Chondrocyte (in vitro differentiated cells): ENCODE measurements at regions not wholly inside any gene's neighbourhood (a gene's known extent, or its start where the extent isn't known, plus 50 kb on each side); places are given as distances from the start of the nearest gene placed in this dataset.
"Not testable (repeated sequence)": the region's sequence is repeated elsewhere in the genome, so short reads cannot be mapped to it uniquely, and the experiment has no call there.

ENCODE experiments used
- DNase-seq: peaks from one replicate; pipeline ENCODE4 v3.0.0; 2021; ENCODE audit warnings: mixed read lengths, low spot score
- H3K27ac Mint-ChIP-seq: one replicate; pipeline ENCODE4 v1.8.0; 2021; ENCODE audit warnings: mild to moderate bottlenecking, moderate library complexity, mixed read lengths; ENCODE audit not compliant: unreplicated experiment
- H3K27me3 Mint-ChIP-seq: 2 replicates; pipeline ENCODE4 v1.8.0; 2021; ENCODE audit warnings: low read depth, mixed read lengths
- H3K36me3 Mint-ChIP-seq: 2 replicates; pipeline ENCODE4 v1.8.0; 2021; ENCODE audit warnings: low read depth, mixed read lengths
- H3K4me1 Mint-ChIP-seq: 2 replicates; pipeline ENCODE4 v1.8.0; 2021; ENCODE audit warnings: low read depth, mild to moderate bottlenecking, mixed read lengths
- H3K4me3 Mint-ChIP-seq: one replicate; pipeline ENCODE4 v1.8.0; 2021; ENCODE audit warnings: mild to moderate bottlenecking, moderate library complexity, mixed read lengths; ENCODE audit not compliant: unreplicated experiment
- H3K9me3 Mint-ChIP-seq: 2 replicates; pipeline ENCODE4 v1.8.0; 2021; ENCODE audit warnings: low read depth, mixed read lengths
- CTCF ChIP-seq: fragments of 200-600 bp; sonication (generic); IDR thresholded peaks from 2 replicates; pipeline ENCODE4 v1.5.0; 2021; ENCODE audit warnings: antibody characterized with exemption, mild to moderate bottlenecking, moderate library complexity

DNA sequence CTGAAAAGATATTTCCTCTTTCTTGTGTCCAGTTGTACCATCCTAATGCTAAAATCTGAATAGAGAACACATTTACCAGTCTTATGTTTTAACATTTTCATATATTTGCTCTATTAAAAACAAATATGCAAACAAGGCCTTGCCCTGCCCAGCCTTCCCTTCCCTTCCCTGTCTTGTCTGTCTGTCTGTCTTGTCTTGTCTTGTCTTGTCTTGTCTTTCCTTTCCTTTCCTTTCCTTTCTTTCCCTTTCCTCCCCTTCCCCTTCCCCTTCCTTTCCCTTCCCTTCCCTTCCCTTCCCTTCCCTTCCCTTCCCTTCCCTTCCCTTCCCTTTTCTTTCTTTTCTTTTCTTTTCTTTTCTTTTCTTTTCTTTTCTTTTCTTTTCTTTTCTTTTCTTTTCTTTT is 1103.5 kb downstream of the STIM2 start:
- H3K27ac Mint-ChIP-seq: no peak overlapping the region
- DNase-seq: no peak
- no peaks in the 10 kb centered on the region for H3K4me1 Mint-ChIP-seq
- H3K36me3 Mint-ChIP-seq: no peaks in the 10 kb centered on the region
- no peak overlapping the region for H3K4me3 Mint-ChIP-seq
- peaks cover 4% of the 10 kb centered on the region for H3K9me3 Mint-ChIP-seq
- H3K27me3 Mint-ChIP-seq: peaks cover 6% of the 10 kb centered on the region
- TF ChIP-seq CTCF: no peak

DNA sequence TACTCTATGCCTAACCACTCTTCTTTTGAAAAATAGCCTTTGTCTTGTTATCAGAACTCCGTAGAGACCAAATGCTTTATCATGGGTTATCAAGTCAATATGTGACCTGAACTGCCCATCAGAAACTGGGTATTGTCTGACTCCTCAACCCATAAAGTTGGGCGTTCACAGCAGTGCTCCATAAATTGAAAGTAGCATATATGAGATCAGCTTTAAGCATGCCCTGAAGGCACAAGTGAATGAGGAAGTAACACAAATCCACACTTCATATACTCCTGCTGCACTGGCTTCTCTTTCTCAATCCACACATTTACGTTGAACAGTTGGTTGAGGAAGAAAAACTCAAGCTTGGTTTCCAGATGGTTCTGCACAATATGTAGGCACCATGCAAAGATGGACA is 1106.0 kb downstream of the STIM2 start:
- Mint-ChIP-seq H3K27ac (no peak overlapping the region), H3K9me3 (no peaks in the 10 kb centered on the region), H3K4me1 (no peaks in the 10 kb centered on the region), H3K4me3 (no peak overlapping the region), H3K27me3 (peaks cover 3% of the 10 kb centered on the region), H3K36me3 (no peaks in the 10 kb centered on the region)
- no peak for TF ChIP-seq CTCF
- DNase-seq: no peak

- Mint-ChIP-seq H3K9me3 (no peaks in the 10 kb centered on the region), H3K27me3 (no peaks in the 10 kb centered on the region), H3K4me1 (peaks cover 4% of the 10 kb centered on the region), H3K36me3 (no peaks in the 10 kb centered on the region), H3K27ac (no peak overlapping the region), H3K4me3 (no peak overlapping the region)
- TF ChIP-seq CTCF: no peak
- no peak for DNase-seq
Observed at GRCh38 chr4:27973056-27973455, 1112.4 kb downstream of the STIM2 start.

DNA sequence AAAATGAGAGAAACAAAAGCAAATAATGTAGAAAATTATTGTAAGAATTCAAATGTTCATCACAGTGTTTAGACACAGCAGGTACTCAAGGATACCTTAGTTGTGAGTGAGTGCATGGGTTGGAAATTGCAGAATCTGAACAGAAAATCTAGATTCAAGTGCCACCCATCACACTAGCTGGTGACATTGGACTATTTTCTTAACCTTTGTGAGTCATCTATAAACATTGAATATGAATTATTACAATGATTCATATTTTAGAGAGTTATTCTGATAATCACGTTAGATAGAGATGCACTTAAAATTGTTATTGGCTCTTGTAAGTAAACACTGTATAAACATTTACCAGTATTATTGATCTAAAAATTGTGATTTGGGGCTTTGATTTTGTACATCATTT is 1113.1 kb downstream of the STIM2 start:
- DNase-seq: no peak
- Mint-ChIP-seq H3K4me3 (no peak overlapping the region), H3K27ac (no peak overlapping the region), H3K4me1 (peaks cover 4% of the 10 kb centered on the region), H3K27me3 (no peaks in the 10 kb centered on the region), H3K9me3 (no peaks in the 10 kb centered on the region), H3K36me3 (no peaks in the 10 kb centered on the region)
- no peak for TF ChIP-seq CTCF

DNA sequence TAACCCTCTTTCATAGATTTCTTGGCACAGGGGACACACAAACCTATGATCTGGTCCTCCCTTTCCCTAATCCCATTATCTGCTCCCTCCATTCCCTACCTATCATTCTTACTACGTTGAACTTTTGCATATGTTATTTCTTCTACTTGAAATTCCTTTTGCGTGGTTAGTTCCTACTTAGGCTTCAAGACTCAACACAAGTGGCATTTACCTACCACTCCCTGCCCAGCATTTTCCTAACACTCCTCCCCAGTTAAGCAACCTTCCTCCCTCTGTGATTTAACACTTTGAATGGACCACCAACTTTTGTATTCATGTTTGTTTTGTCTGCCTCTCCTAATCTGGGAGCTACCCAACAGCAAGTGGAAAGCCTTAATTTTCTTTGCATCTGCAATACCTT is 1113.7 kb downstream of the STIM2 start:
- no peak for TF ChIP-seq CTCF

GRCh38 chr4:27974881-27975280 is 1114.2 kb downstream of the STIM2 start:
- not testable (repeated sequence) for H3K27me3 Mint-ChIP-seq, DNase-seq, H3K4me1 Mint-ChIP-seq, H3K36me3 Mint-ChIP-seq, H3K4me3 Mint-ChIP-seq, H3K27ac Mint-ChIP-seq, H3K9me3 Mint-ChIP-seq

More for the DNA sequence above, 1113.7 kb downstream of the STIM2 start:
- Mint-ChIP-seq H3K36me3 (no peaks in the 10 kb centered on the region), H3K4me1 (peaks cover 4% of the 10 kb centered on the region), H3K27me3 (no peaks in the 10 kb centered on the region), H3K27ac (no peak overlapping the region), H3K9me3 (peaks cover 4% of the 10 kb centered on the region), H3K4me3 (no peak overlapping the region)
- no peak for DNase-seq

DNA sequence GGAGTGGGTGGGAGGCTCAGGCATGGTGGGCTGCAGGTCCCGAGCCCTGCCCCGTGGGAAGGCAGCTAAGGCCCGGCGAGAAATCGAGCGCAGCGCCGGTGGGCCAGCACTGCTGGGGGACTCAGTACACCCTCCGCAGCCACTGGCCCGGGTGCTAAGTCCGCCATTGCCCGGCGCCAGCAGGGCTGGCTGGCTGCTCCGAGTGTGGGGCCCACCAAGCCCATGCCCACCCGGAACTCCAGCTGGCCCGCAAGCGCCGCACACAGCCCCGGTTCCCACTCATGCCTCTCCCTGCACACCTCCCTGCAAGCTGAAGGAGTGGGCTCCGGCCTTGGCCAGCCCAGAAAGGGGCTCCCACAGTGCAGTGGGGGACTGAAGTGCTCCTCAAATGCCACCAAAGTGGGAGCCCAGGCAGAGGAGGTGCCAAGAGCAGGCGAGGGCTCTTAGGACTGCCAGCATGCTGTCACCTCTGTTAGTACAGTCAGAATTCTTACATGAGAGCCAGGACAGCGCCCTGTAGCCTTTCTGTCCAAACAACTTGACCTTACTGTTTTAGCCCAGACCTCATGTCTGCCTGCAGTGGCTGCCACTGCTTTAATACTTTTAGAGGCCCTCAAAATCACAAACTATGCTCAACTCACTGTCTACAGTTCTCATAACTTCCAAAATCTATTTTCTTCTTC is 1117.9 kb downstream of the STIM2 start:
- H3K4me1 Mint-ChIP-seq, H3K27ac Mint-ChIP-seq, H3K4me3 Mint-ChIP-seq, H3K36me3 Mint-ChIP-seq, DNase-seq, H3K9me3 Mint-ChIP-seq, H3K27me3 Mint-ChIP-seq: not testable (repeated sequence)
